KMS-11 (cell line): ENCODE measurements at regions not wholly inside any gene's neighbourhood (a gene's known extent, or its start where the extent isn't known, plus 50 kb on each side); places are given as distances from the start of the nearest gene placed in this dataset.

Experiments
- H2AFZ ChIP-seq: fragments of 200-600 bp; sonication (generic); 2 replicates; pipeline ENCODE4 v1.6.1; 2016; ENCODE audit warnings: antibody characterized with exemption, mixed run types, low read depth
- H3K27ac ChIP-seq: fragments of 200-600 bp; sonication (generic); 2 replicates; pipeline ENCODE4 v1.6.1; 2016; ENCODE audit warnings: mild to moderate bottlenecking, mixed run types
- H3K27me3 ChIP-seq: fragments of 200-600 bp; sonication (generic); 2 replicates; pipeline ENCODE4 v1.6.1; 2017; ENCODE audit warnings: mild to moderate bottlenecking, low read depth, mixed run types, moderate library complexity; ENCODE audit not compliant: insufficient read depth
- H3K36me3 ChIP-seq: fragments of 200-600 bp; sonication (generic); 2 replicates; pipeline ENCODE4 v1.6.1; 2017; ENCODE audit warnings: mild to moderate bottlenecking, mixed run types; ENCODE audit not compliant: insufficient read depth
- H3K4me1 ChIP-seq: fragments of 200-600 bp; sonication (generic); 2 replicates; pipeline ENCODE4 v1.6.1; 2016; ENCODE audit warnings: mild to moderate bottlenecking, low read depth, mixed run types; ENCODE audit not compliant: poor library complexity, severe bottlenecking
- H3K4me2 ChIP-seq: fragments of 200-600 bp; sonication (generic); 2 replicates; pipeline ENCODE4 v1.7.0; 2016; ENCODE audit warnings: mild to moderate bottlenecking, mixed run types
- H3K4me3 ChIP-seq: fragments of 200-600 bp; sonication (generic); IDR thresholded peaks from 2 replicates; pipeline ENCODE4 v1.6.1; 2017; ENCODE audit warnings: low read depth, low read length, mixed read lengths; ENCODE audit not compliant: insufficient read depth
- H3K79me2 ChIP-seq: fragments of 200-600 bp; sonication (generic); 2 replicates; pipeline ENCODE4 v1.6.1; 2016; ENCODE audit warnings: low read depth, mixed run types; ENCODE audit not compliant: insufficient read depth
- H3K9ac ChIP-seq: fragments of 200-600 bp; sonication (generic); 2 replicates; pipeline ENCODE4 v1.6.1; 2016; ENCODE audit warnings: mild to moderate bottlenecking, mixed run types
- H4K20me1 ChIP-seq: fragments of 200-600 bp; sonication (generic); 2 replicates; pipeline ENCODE4 v1.6.1; 2016; ENCODE audit warnings: mild to moderate bottlenecking, mixed run types; ENCODE audit not compliant: insufficient read depth
- TF ChIP-seq, protein P1 (sequence below): fragments of 200-600 bp; sonication (generic); conservative IDR thresholded peaks from 2 replicates; pipeline ENCODE4 v1.6.1; 2017; ENCODE audit warnings: low read depth, mild to moderate bottlenecking, antibody characterized with exemption, low read length, moderate library complexity, mixed read lengths

DNA sequence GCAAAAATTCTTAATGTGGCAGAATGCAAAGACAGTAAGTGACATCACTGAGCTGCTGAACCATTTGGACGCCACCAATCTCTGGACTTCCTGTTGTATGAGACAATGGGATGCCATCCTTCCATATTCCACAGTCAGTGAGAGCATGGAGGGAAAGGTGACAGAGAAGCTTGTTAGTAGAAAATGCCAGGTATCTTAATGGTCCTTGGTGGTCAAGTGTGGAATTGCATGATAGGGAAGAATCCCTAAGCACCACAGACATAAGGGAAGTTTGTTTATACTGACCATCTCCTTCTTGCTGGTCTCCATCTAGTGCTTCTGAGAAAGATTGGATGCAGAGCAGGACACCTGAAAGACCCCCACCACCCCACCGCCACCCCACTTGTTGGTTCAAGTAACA, 1410.0 kb upstream of the TMEM132C start:
- H3K4me2 ChIP-seq: no peak overlapping the region
- H3K27ac ChIP-seq: no peak overlapping the region
- TF ChIP-seq, protein P1, sequence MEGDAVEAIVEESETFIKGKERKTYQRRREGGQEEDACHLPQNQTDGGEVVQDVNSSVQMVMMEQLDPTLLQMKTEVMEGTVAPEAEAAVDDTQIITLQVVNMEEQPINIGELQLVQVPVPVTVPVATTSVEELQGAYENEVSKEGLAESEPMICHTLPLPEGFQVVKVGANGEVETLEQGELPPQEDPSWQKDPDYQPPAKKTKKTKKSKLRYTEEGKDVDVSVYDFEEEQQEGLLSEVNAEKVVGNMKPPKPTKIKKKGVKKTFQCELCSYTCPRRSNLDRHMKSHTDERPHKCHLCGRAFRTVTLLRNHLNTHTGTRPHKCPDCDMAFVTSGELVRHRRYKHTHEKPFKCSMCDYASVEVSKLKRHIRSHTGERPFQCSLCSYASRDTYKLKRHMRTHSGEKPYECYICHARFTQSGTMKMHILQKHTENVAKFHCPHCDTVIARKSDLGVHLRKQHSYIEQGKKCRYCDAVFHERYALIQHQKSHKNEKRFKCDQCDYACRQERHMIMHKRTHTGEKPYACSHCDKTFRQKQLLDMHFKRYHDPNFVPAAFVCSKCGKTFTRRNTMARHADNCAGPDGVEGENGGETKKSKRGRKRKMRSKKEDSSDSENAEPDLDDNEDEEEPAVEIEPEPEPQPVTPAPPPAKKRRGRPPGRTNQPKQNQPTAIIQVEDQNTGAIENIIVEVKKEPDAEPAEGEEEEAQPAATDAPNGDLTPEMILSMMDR: no peak
- no peaks in the 10 kb centered on the region for H4K20me1 ChIP-seq
- H3K27me3 ChIP-seq: no peaks in the 10 kb centered on the region
- H3K4me3 ChIP-seq: no peak overlapping the region
- H3K9ac ChIP-seq: no peak overlapping the region
- H3K79me2 ChIP-seq: no peaks in the 10 kb centered on the region
- H2AFZ ChIP-seq: no peak overlapping the region
- H3K36me3 ChIP-seq: no peaks in the 10 kb centered on the region
- H3K4me1 ChIP-seq: no peaks in the 10 kb centered on the region

DNA sequence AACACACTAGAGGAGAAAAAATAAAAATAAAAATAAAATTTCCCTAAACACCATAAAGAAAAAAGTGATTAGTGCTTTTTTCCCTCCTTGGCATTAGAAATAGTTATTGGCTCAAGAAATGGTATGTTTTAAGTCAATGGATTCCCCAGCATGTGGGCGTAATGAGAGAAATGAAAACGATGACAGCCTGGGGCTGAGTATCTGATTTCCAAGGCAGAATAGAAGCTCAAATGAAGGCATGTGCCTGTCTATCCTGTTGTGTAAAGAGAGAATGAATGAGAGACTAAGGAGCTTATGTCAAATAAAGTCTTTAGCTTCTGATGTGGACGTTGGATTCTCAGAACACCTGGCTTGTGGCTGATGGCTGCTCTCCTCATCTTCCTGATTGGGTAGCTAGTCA, 1408.4 kb upstream of the TMEM132C start:
- H3K4me3 ChIP-seq: no peak overlapping the region
- H3K27me3 ChIP-seq: no peaks in the 10 kb centered on the region
- no peaks in the 10 kb centered on the region for H3K79me2 ChIP-seq
- TF ChIP-seq, protein P1: no peak
- H3K27ac ChIP-seq: no peak overlapping the region
- H3K4me1 ChIP-seq: no peaks in the 10 kb centered on the region
- H2AFZ ChIP-seq: no peak overlapping the region
- no peaks in the 10 kb centered on the region for H4K20me1 ChIP-seq
- no peak overlapping the region for H3K9ac ChIP-seq
- H3K36me3 ChIP-seq: no peaks in the 10 kb centered on the region
- no peak overlapping the region for H3K4me2 ChIP-seq

DNA sequence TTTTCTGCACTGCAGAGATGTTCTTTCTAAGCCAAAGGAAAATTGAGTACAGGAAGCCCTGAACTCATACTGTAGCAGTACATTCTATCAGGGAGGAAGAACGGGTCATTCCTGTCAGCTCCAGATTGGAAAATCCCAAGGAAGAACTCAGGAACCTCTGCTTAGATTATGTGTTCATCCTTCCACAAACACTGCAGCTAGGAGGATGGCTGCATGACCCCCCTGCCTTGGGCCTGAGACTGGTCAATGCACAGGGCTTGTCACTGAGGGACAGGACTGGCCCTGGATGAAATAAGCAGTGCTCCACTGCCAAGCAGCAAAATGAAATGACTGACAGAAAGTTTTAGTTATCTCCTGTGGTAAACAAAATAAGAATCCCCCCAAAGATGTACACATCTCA, 1406.8 kb upstream of the TMEM132C start:
- Histone ChIP-seq H3K36me3 (no peaks in the 10 kb centered on the region), H3K4me2 (no peak overlapping the region), H3K9ac (no peak overlapping the region), H3K4me3 (no peak overlapping the region), H3K27ac (no peak overlapping the region), H3K79me2 (no peaks in the 10 kb centered on the region), H4K20me1 (no peaks in the 10 kb centered on the region), H2AFZ (no peak overlapping the region), H3K27me3 (no peaks in the 10 kb centered on the region), H3K4me1 (no peaks in the 10 kb centered on the region)
- TF ChIP-seq, protein P1: no peak

DNA sequence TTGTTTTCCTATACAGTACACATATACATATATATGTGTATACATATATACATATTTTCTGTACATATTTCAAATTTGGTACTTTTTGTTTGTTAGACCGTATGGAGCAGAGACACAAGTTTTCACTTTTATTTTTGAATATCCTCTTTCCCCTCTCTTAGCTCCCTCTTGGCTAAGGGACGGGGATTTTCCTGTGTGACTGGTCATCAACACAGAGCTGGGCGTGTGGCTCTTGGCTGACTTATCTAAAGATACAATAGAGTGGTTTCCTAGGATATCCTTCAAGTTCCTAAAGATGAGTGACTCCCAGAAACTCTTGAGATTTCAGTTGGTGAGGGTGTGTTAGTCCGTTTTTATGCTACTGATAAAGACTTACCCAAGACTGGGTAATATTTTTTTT, 1404.5 kb upstream of the TMEM132C start:
- Histone ChIP-seq H4K20me1 (no peaks in the 10 kb centered on the region), H3K27ac (no peak overlapping the region), H3K4me1 (no peaks in the 10 kb centered on the region)

More for the DNA sequence above, 1404.5 kb upstream of the TMEM132C start:
- TF ChIP-seq, protein P1: no peak
- no peak overlapping the region for H3K4me2 ChIP-seq
- no peaks in the 10 kb centered on the region for H3K27me3 ChIP-seq
- no peaks in the 10 kb centered on the region for H3K36me3 ChIP-seq
- no peak overlapping the region for H2AFZ ChIP-seq
- H3K9ac ChIP-seq: no peak overlapping the region
- H3K4me3 ChIP-seq: no peak overlapping the region
- no peaks in the 10 kb centered on the region for H3K79me2 ChIP-seq
